Bronchial epithelial cell (primary cell): ENCODE measurements at regions not wholly inside any gene's neighbourhood (a gene's known extent, or its start where the extent isn't known, plus 50 kb on each side); places are given as distances from the start of the nearest gene placed in this dataset.

Experiments
- DNase-seq: peaks from one replicate; pipeline ENCODE4 v3.0.0-alpha.2; 2010; ENCODE audit warnings: low read depth
- FAIRE-seq: peaks from 2 replicates; lab custom pipeline; 2011; peaks lifted over from hg19 to GRCh38; lab: Jason Lieb, UNC
- H3K27me3 ChIP-seq: 2 replicates; pipeline ENCODE4 v1.5.1; 2011; ENCODE audit warnings: low read length; ENCODE audit not compliant: control insufficient read depth, insufficient read depth
- H3K36me3 ChIP-seq: 2 replicates; pipeline ENCODE4 v1.5.1; 2011; ENCODE audit warnings: low read length; ENCODE audit not compliant: control insufficient read depth, insufficient read depth
- H3K4me3 ChIP-seq: 2 replicates; pipeline ENCODE4 v1.5.1; 2011; ENCODE audit warnings: mild to moderate bottlenecking, low read depth, low read length, control low read depth
- TF ChIP-seq, protein P1 (sequence below): IDR thresholded peaks from 2 replicates; pipeline ENCODE4 v1.5.1; 2011; ENCODE audit warnings: mild to moderate bottlenecking, moderate library complexity, low read length, control low read depth, inconsistent platforms; ENCODE audit not compliant: insufficient read depth, severe bottlenecking

DNA sequence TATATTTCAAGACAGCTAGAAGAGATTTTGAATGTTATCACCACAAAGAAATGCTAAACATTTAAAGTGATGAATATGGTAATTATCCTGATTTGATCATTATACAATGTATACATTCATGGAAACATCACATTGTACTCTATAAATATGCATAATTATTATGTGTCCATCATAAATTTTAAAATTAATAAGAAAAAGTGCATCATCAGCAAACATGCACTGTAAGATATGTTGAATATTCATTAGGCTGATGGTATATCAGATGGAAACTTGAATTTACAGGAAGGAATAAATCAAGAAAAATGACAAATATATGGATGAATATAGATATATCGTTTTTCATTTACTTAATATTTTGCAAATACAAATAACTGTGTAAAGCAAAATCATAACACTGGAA, 812.1 kb upstream of the INTU start:
- H3K36me3 ChIP-seq, result no peaks in the 10 kb centered on the region
- no peak for DNase-seq
- no peak for FAIRE-seq
- H3K27me3 ChIP-seq, result no peaks in the 10 kb centered on the region
- TF ChIP-seq, protein P1, sequence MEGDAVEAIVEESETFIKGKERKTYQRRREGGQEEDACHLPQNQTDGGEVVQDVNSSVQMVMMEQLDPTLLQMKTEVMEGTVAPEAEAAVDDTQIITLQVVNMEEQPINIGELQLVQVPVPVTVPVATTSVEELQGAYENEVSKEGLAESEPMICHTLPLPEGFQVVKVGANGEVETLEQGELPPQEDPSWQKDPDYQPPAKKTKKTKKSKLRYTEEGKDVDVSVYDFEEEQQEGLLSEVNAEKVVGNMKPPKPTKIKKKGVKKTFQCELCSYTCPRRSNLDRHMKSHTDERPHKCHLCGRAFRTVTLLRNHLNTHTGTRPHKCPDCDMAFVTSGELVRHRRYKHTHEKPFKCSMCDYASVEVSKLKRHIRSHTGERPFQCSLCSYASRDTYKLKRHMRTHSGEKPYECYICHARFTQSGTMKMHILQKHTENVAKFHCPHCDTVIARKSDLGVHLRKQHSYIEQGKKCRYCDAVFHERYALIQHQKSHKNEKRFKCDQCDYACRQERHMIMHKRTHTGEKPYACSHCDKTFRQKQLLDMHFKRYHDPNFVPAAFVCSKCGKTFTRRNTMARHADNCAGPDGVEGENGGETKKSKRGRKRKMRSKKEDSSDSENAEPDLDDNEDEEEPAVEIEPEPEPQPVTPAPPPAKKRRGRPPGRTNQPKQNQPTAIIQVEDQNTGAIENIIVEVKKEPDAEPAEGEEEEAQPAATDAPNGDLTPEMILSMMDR, result no peak
- H3K4me3 ChIP-seq, result no peak overlapping the region

DNA sequence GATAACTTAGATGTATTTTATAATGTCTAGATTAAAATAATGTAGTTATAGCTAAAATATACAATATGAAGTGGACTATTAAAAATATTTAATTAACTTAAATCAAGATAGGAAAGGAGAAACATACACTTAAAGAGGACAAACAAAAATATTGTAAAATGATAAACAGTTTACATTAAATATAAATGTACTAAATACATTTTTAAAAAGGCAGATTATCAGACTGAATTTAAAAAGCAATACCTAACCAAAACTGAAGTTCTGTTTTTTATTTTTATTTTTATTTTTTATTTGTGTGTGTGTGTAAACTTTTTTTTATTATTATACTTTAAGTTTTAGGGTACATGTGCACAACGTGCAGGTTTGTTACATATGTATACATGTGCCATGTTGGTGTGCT, 811.6 kb upstream of the INTU start:
- Histone ChIP-seq H3K36me3 (no peaks in the 10 kb centered on the region), H3K4me3 (no peak overlapping the region), H3K27me3 (no peaks in the 10 kb centered on the region)
- TF ChIP-seq, protein P1, result no peak
- DNase-seq, result no peak
- FAIRE-seq, result no peak

DNA sequence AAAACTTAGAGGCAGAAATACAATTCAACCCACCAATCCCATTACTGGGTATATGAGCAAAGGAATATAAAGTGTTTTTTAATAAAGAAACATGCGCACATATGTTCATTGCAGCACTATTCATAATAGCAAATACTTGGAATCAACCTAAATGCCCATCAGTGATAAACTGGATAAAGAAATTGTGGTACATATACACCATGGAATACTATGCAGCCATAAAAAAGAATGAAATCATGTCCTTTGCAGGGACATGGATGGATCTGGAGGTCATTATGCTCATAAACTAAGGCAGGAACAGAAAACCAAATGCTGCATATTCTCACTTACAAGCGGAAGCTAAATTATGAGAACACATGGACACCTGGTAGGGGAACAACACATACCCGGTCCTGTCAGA, 807.7 kb upstream of the INTU start:
- TF ChIP-seq, protein P1, result no peak
- DNase-seq, result no peak
- no peak overlapping the region for H3K4me3 ChIP-seq
- no peak for FAIRE-seq
- H3K36me3 ChIP-seq, result no peaks in the 10 kb centered on the region
- H3K27me3 ChIP-seq, result no peaks in the 10 kb centered on the region

DNA sequence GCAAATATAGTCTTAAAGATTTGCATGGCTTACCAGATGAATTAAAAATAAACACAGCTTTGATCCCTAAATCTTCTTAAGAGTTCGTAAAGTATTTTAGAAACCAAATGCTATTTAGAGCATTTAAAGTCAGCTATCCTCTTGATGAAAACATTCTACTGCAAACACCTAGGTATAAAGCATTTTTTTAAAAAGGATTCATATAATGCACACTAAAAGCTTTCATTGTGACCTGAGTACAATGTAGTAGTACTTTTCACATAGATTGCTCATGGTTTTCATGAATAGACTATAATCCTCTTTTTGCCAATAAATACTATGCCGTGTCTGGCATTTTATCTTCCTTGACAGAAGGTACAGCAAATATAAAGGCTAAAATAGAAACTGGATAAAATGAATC, 805.1 kb upstream of the INTU start:
- Histone ChIP-seq H3K36me3 (no peaks in the 10 kb centered on the region), H3K27me3 (no peaks in the 10 kb centered on the region), H3K4me3 (no peak overlapping the region)
- no peak for FAIRE-seq
- TF ChIP-seq, protein P1, result no peak
- no peak for DNase-seq

DNA sequence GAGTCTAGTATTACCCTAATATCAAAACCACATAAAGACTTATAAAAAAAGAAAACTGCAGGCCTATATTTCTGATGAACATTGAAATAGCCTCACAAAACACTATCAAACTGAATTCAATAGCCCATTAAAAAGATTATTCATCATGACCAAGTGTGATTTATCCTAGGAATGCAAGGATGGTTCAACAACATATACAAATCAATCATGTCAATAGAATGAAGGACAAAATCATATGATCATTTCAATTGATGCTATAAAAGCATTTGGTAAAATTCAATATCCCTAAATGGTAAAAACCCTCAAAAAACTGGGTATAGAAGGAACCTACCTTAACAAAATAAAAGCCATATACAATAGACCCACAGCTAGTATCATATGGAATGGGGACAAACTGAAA, 797.9 kb upstream of the INTU start:
- FAIRE-seq (no peak), DNase-seq (no peak)
- no peak overlapping the region for H3K4me3 ChIP-seq
- no peaks in the 10 kb centered on the region for H3K36me3 ChIP-seq
- TF ChIP-seq, protein P1, result no peak
- no peaks in the 10 kb centered on the region for H3K27me3 ChIP-seq

DNA sequence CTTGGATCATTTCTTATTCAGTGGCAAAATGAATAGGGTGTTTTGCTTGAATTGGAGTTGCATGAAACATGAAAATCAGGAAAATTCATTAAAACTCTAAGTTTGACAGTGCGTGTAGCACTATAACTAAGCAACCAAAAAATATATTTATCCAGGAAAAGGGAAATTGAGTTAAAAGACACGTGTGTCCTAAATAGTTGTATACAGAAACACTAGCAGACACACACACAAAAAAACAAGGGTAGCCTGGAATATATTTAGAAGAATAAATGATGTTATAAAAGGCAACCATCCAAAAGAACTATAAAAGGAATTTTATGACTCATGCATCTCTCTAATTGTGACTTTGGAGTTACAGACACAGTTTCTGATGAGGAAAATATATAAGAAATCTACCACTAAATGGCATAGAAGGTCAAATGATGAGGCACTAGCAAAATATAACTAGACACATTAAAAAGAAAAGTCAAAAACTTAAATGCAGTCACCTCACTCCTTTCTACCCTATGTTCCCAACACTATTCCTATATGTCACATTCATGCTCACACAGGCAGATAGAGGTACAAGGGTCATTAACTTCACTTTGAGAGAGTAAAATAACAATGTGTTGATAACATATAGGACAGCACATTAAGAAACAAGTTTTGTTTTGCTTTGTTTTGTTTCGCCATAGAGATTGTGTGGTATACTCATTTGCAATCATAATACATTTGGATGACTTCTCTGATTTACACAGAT, 793.6 kb upstream of the INTU start:
- H3K36me3 ChIP-seq, result no peaks in the 10 kb centered on the region
- H3K4me3 ChIP-seq, result no peak overlapping the region
- TF ChIP-seq, protein P1, result no peak
- DNase-seq, result no peak
- no peaks in the 10 kb centered on the region for H3K27me3 ChIP-seq
- FAIRE-seq, result no peak
